ENCODE measurements at regions not wholly inside any gene's neighbourhood (a gene's known extent, or its start where the extent isn't known, plus 50 kb on each side); places are given as distances from the start of the nearest gene placed in this dataset.

DNA sequence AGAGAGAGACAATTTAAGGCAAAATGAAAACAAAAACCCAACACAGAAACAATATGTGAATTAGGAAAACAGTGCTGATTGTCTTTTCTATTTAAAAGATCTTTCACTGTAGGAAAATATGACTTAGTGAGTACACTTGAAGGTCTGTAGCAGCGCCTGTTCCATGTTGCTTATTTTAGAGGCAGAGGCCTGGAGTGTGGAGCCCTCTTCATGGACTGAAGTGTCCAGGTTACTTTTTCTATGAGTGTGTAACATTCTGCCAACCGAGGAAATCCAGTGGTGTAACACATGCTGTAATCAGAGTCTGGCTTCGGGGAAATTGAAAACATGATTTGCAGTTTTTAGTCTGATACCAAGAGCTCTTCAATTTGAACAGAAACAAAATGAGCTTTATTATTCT is 64.0 kb upstream of the GPRIN3 start:
- Mint-ChIP-seq H3K27ac (no peak overlapping the region), H3K4me3 (no peak overlapping the region), H3K9me3 (ENCODE audit: insufficient read depth) (no peaks in the 10 kb centered on the region), H3K36me3 (ENCODE audit: low read depth) (peaks cover 4% of the 10 kb centered on the region), H3K4me1 (ENCODE audit: low read depth) (peaks cover 8% of the 10 kb centered on the region), H3K27me3 (ENCODE audit: low read depth) (no peaks in the 10 kb centered on the region)
- DNase-seq (no peak), ATAC-seq (no peak)
- POLR2A ChIA-PET = no interaction called here
- CTCF ChIA-PET = no interaction called here

DNA sequence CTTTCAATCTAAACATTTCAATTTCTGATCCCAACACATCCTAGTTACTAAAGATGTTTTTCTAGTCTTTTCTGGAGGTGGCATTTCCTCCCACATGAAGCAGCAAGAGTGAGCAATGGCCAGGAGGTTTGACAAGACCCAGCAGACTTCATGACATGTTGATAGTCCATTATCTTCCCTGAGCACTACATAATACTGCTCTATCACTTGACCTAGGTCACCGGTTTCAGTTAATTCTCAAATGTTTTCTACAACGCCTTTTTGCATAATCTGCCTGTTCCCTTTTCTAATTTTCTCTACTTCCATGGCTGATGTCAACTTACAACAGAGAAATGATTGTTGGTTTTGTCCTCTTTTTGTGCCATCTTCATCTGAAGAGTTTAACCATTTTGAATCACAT is 62.0 kb upstream of the GPRIN3 start:
- H3K36me3 Mint-ChIP-seq (ENCODE audit: low read depth) = peaks cover 4% of the 10 kb centered on the region
- no peaks in the 10 kb centered on the region for H3K27me3 Mint-ChIP-seq (ENCODE audit: low read depth)
- H3K27ac Mint-ChIP-seq = no peak overlapping the region
- H3K9me3 Mint-ChIP-seq (ENCODE audit: insufficient read depth) = no peaks in the 10 kb centered on the region
- DNase-seq = no peak
- H3K4me3 Mint-ChIP-seq = no peak overlapping the region
- CTCF ChIA-PET = no interaction called here
- no peak for ATAC-seq
- POLR2A ChIA-PET = no interaction called here
- peaks cover 8% of the 10 kb centered on the region for H3K4me1 Mint-ChIP-seq (ENCODE audit: low read depth)

DNA sequence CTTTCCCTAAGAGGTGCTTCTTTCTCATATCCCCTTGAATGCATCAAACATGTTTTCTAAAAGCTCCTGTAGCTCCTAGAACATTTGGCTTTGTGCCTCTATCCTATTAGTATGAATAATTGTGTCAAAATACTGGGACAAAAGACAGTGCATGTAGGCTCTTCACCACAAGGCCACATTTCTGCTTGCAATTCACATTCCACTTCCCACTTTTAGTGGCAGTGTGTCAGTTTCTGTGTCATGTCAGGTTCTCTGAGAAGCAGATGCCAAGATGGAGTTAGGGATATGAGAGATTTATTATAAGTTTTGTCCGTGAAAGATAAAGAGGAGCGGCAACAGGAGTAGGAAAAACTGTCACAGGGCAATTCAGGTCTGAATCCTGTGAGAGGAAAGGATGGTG is 61.3 kb upstream of the GPRIN3 start:
- ChIA-PET CTCF (no interaction called here), POLR2A (no interaction called here)
- Mint-ChIP-seq H3K9me3 (ENCODE audit: insufficient read depth) (no peaks in the 10 kb centered on the region), H3K27me3 (ENCODE audit: low read depth) (no peaks in the 10 kb centered on the region), H3K27ac (no peak overlapping the region), H3K36me3 (ENCODE audit: low read depth) (peaks cover 4% of the 10 kb centered on the region), H3K4me3 (no peak overlapping the region), H3K4me1 (ENCODE audit: low read depth) (peaks cover 8% of the 10 kb centered on the region)
- DNase-seq (no peak), ATAC-seq (no peak)

DNA sequence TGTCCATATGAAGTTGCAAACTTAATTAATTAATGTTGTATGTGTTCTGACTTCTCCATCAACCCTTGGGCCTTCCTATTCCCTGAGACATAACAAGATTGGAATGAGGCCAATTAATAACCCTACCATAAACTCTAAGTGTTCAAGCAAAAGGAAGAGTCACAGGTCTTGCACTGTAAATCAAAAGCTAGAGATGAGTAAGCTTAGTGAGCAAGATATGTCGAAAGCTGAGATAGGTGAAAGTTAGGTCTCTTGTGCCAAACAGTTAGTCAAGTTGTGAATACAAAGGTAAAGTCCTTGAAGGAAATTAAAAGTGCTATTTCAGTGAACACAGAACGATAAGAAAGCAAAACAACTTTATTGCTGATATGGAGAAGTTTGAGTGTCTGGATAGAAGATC is 58.2 kb upstream of the GPRIN3 start:
- Mint-ChIP-seq H3K4me1 (ENCODE audit: low read depth) (peaks cover 8% of the 10 kb centered on the region), H3K36me3 (ENCODE audit: low read depth) (peaks cover 4% of the 10 kb centered on the region), H3K27ac (no peak overlapping the region), H3K9me3 (ENCODE audit: insufficient read depth) (no peaks in the 10 kb centered on the region), H3K27me3 (ENCODE audit: low read depth) (no peaks in the 10 kb centered on the region), H3K4me3 (no peak overlapping the region)
- ATAC-seq (no peak), DNase-seq (no peak)
- CTCF ChIA-PET = interaction anchor here (1.6 kb wide), 1 partner anchor 68 kb away, joined by 3 read pairs; no protein-coding TSS in a partner anchor
- POLR2A ChIA-PET = interaction anchor here (1.3 kb wide), 1 partner anchor 58 kb away, joined by 3 read pairs; the partner anchor contains the start of gene GPRIN3

DNA sequence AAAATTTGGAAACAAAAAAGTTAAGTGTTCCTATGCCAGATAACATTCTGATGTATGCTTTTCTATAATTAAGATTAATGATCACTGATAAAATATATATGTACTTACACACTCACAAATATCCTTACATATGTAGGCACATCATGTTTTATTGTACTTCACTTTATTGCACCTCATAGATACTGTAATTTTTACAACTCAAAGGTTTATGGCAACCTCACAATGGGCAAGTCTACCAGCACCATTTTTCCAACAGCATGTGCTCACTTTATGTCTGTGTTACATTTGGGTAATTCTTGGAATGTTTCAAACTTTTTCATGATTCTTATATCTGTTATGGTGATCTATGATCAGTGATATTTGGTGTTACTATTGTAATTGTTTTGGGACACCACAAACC is 57.8 kb upstream of the GPRIN3 start:
- no peak overlapping the region for H3K27ac Mint-ChIP-seq
- DNase-seq (no peak), ATAC-seq (no peak)
- H3K4me3 Mint-ChIP-seq = no peak overlapping the region
- H3K27me3 Mint-ChIP-seq (ENCODE audit: low read depth) = no peaks in the 10 kb centered on the region
- H3K9me3 Mint-ChIP-seq (ENCODE audit: insufficient read depth) = no peaks in the 10 kb centered on the region
- ChIA-PET POLR2A (interaction anchor here (1.3 kb wide), 1 partner anchor 57 kb away, joined by 3 read pairs; the partner anchor contains the start of gene GPRIN3), CTCF (no interaction called here)
- H3K4me1 Mint-ChIP-seq (ENCODE audit: low read depth) = peaks cover 8% of the 10 kb centered on the region
- H3K36me3 Mint-ChIP-seq (ENCODE audit: low read depth) = peaks cover 4% of the 10 kb centered on the region

DNA sequence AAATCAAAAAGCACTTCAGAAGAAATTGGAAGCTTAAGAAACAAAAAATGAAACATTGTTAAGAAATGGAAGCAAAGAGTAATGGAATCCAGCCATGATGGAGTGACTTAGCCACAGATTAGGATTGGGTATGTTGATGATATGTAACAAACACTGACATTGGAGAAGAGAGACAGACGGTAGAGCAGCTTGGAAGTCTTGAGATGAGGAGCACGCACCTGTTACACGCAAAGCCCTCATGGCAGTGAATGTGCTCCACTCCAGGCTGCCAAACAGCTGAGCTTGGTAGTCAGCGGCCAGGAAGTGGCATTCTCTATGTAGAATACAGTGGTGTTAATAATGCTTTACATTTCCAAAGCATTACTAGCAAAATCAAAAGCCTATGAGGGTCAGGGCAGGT is 56.9 kb upstream of the GPRIN3 start:
- ChIA-PET POLR2A (no interaction called here), CTCF (no interaction called here)
- Mint-ChIP-seq H3K9me3 (ENCODE audit: insufficient read depth) (no peaks in the 10 kb centered on the region), H3K36me3 (ENCODE audit: low read depth) (peaks cover 4% of the 10 kb centered on the region), H3K4me1 (ENCODE audit: low read depth) (peaks cover 8% of the 10 kb centered on the region), H3K27ac (no peak overlapping the region), H3K4me3 (no peak overlapping the region), H3K27me3 (ENCODE audit: low read depth) (no peaks in the 10 kb centered on the region)
- no peak for ATAC-seq
- DNase-seq = no peak

DNA sequence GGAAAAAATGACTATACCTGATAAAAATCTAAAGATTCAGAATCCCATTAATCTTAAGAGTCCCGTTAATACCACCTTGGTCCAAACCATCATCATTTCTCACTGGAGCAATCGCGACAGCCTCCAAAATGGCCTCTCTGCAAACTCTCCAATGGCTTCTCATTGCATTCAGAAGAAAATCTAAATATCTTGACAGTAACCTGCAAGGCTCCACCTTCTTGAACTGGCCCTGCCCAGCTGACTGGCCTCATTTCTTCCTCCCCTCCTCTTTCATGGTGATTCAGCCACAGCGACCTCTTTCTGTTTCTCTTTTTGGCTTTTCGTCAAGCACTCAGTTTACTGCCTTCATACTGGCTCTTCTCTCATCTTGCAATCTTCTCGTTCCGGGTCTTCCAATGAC is 56.2 kb upstream of the GPRIN3 start:
- Mint-ChIP-seq H3K27ac (no peak overlapping the region), H3K4me1 (ENCODE audit: low read depth) (peaks cover 8% of the 10 kb centered on the region), H3K9me3 (ENCODE audit: insufficient read depth) (no peaks in the 10 kb centered on the region), H3K4me3 (no peak overlapping the region), H3K36me3 (ENCODE audit: low read depth) (peaks cover 4% of the 10 kb centered on the region), H3K27me3 (ENCODE audit: low read depth) (no peaks in the 10 kb centered on the region)
- POLR2A ChIA-PET = no interaction called here
- CTCF ChIA-PET = no interaction called here
- ATAC-seq (no peak), DNase-seq (no peak)

DNA sequence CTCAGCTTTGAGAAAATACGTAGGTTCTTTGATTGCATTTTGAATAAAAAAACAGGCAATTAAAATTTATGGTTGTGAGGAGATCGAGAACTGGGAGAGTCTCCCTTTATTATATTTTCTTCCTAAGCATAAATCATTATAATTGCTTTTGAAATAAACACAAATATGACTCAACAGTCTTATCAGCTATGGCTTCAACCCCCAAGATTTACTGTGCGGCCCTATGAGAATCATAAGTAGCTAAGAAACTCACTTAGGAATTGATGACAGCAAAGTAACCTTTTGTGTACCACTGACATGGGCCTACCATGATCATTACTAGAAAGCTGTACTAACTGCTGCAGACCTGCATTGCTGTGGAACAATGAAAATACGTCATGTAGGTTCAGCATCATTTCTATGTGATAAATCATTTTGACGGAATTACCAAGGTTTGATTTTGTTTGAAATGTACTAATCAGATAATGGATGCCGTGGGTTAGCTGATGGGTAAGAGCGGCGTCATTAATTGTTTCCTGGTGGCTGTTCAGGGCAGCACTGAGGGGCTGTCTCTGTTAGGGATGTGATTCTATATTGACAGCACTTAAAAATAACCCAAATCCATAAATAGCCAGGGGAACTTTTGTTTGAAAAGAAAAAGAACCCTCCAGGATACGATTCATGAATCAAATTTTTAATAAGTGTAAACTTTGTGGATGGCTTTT is 51.5 kb upstream of the GPRIN3 start:
- CTCF ChIA-PET = interaction anchor here (0.9 kb wide), 1 partner anchor 104 kb away, joined by 3 read pairs; no protein-coding TSS in a partner anchor
- Mint-ChIP-seq H3K27ac (no peak overlapping the region), H3K4me1 (ENCODE audit: low read depth) (no peaks in the 10 kb centered on the region), H3K4me3 (no peak overlapping the region), H3K27me3 (ENCODE audit: low read depth) (peaks cover 3% of the 10 kb centered on the region), H3K9me3 (ENCODE audit: insufficient read depth) (no peaks in the 10 kb centered on the region), H3K36me3 (ENCODE audit: low read depth) (no peaks in the 10 kb centered on the region)
- POLR2A ChIA-PET = no interaction called here
- DNase-seq = no peak
- ATAC-seq = no peak

DNA sequence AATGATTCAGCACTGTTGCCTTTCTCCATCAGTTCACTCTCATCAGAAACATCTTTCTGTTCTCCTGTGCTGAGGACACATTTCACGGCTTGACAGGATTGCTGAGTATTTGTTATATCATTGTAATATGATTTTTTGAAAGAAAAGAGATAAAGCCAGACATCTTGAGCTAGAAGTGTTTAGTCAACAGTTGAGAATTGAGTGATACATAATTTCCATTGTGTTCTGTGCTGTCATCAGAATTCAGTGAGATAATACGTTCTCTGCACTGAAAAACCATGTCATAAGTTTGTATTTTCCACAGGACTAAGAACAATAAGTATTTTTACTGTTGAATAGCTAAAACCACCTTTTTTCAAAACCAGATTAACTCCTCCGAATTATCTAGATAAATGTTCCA is 50.2 kb upstream of the GPRIN3 start:
- Mint-ChIP-seq H3K9me3 (ENCODE audit: insufficient read depth) (no peaks in the 10 kb centered on the region), H3K36me3 (ENCODE audit: low read depth) (no peaks in the 10 kb centered on the region), H3K4me1 (ENCODE audit: low read depth) (no peaks in the 10 kb centered on the region), H3K27me3 (ENCODE audit: low read depth) (peaks cover 3% of the 10 kb centered on the region), H3K4me3 (no peak overlapping the region), H3K27ac (no peak overlapping the region)
- DNase-seq = no peak
- ChIA-PET POLR2A (no interaction called here), CTCF (interaction anchor here (1.1 kb wide), 1 partner anchor 131 kb away, joined by 4 read pairs; no protein-coding TSS in a partner anchor)
- ATAC-seq = no peak
